Dermis microvascular lymphatic vessel endothelial cell (primary cell): ENCODE measurements at regions not wholly inside any gene's neighbourhood (a gene's known extent, or its start where the extent isn't known, plus 50 kb on each side); places are given as distances from the start of the nearest gene placed in this dataset.
A peak's percentile ranks its signal among the peaks of the same experiment; 100 is the strongest.
"Not testable (repeated sequence)": the region's sequence is repeated elsewhere in the genome, so short reads cannot be mapped to it uniquely, and the experiment has no call there.

ENCODE experiments used
- DNase-seq, 2 donors: peaks; one replicate each; pipeline versions ENCODE4 v3.0.0 to v3.0.0-alpha.2; 2010; ENCODE audit warnings: low read depth in 2 of 2

DNA sequence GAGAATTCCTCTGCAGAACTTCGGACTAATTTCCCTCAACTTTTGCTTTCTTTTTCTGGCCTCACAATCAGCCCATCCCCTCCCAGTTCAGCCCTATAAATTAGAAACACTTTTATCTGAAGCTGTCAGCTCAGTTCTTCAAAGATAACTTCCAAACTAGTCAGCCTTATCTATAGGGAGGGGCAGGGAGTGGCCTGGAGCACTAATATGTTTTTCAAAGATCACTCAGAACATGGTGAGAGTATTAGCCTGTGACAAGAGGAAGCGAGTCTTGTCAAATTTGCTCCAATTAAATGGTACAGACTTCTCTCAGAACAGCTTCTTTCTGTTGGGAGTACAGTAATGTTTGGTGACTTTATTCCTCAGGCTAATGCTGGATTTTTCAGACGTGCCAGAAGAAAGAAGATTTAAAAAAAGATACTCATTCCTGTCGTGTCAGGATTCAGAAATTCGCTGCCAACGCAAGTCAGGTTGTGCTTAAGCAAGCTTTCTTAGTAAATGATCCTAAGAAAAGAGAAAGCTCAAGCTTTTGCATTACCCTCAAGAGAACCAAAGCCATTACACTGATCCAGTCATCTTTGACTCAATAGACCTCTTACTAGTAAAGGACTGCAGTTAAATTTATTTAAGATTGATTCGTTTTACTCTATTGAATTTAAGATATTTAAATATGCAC lies 1033.6 kb downstream of the SLITRK5 start:
- no peak for DNase-seq

DNA sequence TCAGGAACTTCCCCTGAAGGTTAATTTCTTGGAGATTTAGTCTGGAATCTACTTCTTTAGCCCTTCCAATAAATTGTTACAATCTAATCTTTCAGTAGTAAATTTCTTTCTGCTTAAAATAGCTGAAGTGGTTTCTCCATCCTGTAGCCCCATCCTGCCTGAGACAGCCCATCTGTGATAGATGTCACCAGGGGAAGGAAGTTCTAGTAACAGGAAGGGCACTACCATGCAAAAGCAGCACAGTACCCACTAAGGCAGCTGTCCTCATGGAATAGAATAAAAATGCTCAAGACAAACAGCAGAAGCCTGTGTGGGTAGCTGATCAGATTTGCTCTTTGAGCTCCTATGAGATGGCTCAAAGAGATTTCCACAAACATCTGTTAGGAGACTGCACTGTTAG lies 1036.5 kb downstream of the SLITRK5 start:
- no peak for DNase-seq

DNA sequence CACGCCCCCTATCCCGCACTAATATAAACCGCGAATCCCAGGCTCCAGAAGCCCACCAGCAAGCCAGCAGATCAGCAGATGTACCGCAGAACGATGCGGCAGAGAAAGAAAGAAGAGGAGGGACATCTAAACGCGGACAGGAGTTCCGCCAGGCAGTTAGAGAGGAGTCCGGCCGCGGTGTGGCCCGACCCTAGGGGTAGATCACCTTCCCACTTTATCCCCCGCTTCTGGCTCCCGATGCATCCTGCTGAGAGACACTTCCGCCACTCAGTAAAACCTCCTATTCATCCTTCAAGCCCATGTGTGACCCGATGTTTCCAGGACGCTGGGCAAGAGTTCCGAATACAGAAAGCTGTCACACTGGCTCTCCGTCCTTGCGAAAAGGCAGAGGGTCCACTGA lies 1046.8 kb downstream of the SLITRK5 start:
- DNase-seq: no peak

DNA sequence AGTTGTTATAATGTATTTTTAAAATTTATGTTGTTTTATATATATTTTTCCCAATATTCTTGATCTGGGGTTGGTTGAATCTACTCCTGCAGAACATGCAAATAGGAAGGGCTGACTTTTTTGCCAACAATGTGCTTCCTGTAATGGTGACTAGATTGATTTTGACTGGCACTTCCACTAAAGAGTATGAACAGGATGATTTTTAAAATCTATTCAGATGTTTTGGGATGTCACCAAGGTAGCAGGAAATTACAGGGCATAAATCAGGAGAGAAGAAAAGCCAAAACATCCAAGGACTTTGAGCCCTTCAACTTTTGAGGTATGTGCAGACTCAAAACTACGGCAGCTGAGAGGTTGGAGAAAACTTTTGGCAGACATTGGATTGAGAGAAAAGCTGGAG lies 1047.6 kb downstream of the SLITRK5 start:
- no peak for DNase-seq

DNA sequence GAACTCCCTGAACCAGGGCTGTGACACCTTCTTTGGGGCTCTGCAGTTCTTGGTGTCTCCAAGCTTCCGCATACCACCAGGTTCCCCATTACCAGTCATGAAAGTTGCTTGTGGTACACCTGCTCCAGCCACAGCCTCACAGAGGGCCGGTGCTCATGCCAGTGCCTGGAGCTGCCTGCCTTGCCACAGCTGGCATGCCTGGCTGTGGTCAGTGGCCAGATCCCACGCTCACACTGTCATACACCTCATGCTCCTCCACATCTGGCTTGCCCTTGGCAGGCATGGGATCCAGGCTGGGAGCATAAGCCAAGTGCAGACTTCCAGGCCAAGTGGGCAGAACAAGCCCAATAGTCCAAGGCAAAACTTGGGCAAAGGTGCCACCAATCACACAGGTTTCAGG lies 1054.9 kb downstream of the SLITRK5 start:
- DNase-seq: no peak

DNA sequence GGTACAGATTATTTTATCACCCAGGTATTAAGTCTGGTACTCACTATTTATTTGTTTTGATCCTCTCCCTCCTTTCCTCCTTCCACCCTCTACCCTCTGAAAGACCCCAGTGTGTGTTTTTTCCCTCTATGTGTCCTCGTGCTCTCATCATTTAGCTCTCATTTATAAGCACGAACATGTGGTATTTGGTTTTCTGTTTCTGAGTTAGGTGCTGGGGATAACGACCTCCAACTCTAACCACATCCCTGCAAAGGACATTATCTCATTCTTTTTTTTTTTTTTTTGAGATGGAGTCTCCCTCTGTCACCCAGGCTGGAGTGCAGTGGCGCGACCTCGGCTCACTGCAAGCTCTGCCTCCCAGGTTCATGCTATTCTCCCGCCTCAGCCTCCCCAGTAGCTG lies 1056.1 kb downstream of the SLITRK5 start:
- not testable (repeated sequence) for DNase-seq

DNA sequence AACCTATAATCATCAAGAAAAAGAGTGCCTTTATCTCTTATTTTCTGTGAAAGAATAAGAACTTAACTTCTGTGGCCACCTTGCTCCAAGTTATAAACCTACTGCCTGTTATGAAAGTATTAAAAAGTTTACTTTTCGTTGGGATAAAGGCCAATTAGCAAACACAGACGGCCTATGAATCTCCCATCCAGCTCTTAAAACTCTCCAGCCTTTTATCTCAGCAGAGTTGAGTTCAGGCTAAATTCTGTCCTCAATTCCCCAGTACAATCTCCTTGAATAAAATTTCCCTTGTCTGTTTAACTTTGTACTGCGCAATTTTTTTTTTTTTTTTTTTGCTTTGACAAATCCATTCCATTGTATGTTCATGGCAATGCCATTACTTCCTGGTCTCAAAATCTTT lies 1058.4 kb downstream of the SLITRK5 start:
- no peak for DNase-seq

DNA sequence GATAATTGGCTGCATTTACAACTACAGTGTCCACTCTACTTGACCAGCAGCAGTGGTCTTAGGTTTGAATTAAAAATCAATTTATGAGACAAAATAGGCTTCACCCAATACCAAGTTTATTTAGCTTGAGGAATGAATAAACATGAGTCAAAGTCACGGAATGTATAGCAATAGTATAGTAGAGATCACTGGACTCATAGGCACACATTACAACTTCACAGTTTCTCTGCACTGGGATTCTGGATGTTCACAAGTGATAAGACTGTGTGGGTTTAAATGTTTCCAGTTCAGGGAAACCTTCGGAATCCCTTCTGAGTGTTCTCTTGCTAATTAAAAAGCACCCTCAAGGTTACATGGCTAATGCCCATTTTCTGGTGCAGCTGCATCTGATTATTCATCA lies 1064.9 kb downstream of the SLITRK5 start:
- DNase-seq: no peak

DNA sequence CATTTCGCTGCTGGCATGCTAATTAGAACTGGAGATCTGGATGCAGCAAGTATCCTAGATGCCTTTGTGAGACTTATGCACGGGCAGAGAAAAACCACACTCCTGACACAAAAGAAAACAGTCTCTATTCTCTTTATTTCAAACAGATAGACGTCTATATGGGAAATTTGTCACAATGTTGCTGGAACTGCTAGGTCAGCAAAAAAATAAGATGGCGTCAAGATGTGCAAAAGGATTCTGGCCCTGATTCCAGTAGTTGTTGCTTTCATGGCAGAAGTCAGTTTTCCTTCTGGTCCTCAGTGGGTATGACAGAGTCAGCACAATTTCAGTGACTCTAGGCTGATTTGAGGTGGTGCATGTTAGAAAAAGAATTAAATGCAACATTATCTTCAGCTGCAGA lies 1068.0 kb downstream of the SLITRK5 start:
- no peak for DNase-seq

DNA sequence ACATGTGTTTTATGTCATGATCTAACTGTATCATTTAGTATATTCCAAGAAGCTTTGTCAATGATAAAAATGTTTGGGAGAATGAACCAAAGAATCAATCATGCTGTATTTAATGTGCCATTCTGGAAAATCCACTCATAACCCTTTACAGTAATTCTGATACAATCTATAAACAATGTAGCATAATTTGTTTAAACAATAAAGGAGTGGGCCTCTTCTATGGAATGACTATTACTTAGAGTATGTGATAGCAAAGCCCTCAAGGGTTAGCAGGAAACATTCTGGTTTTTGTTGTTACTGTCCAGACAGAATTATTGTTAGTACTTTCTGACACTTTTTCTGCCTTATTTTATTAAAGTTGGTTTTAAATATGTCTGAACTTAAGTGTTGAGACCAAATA lies 1073.1 kb downstream of the SLITRK5 start:
- no peak for DNase-seq

DNA sequence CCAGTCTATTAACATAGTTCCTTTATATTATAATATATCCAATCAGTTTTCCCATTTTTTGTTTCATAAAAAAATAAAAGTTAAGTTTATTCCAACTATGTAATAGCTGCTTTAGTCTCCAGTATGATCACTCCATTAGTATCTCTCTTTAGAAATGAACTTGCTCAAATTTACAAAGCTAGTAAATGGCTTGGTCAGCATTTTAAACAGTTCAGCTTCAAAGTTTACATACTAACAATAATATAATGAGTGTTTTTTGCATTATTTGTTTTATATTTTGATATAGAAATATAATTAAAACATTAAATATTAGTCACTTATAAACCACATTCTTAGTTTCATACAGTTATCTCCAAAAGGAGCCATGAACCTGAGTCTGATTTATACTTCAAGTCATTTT lies 1073.8 kb downstream of the SLITRK5 start:
- DNase-seq: no peak

DNA sequence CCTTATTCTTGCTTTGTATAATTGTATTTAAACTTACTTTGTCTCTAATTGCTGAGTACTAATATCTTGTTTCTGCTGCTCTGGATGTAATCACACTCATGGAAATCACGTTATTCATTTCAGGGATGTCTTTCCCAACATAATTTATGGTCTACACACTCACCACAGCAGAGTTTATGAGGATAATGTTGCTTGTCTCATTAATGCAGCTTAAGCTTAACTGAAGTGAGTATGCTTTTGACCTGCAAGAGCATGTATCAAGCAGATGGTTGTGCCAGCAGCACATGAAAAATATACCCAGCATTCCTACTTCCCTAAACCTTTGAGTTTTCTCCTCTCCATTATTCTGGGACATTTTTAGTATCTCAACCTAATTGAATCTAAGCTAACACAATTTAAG lies 1080.9 kb downstream of the SLITRK5 start:
- no peak for DNase-seq

DNA sequence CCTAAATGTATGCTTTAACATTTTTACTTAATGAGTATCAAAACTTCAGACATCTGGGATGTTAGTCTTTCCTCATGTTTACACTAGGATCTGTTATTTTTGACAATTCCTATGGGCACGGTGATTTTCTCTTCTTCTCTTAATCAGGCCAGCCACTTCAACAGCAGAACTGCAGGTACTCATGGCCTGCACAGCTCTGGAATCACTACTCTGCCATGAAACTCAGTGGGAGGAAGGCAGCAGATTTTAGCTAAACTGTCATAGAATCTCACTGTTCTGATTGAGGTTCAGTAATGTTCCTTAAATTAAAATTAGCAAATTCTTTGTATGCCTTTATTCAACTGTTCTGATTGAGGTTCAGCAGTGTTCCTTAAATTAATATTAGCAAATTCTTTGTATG lies 1083.0 kb downstream of the SLITRK5 start:
- DNase-seq: no peak

DNA sequence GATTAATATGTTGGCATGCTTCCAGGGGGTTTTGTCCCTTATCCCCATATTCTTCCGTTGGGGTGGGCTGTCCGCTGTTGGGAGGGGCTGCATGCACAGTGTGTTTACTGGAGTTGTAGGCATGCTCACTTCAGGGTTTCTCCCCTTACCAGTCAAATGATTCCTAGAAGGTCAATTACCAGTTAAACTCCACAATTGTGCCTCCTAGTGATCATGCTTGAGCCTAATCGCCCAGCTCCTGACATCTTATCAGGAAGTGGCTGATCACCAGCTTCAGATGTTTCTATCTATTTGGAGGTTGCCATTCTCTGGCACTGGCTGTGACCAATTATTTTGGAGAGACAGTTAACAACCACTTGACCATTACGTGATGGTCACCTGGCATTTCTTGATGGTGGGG lies 1090.0 kb downstream of the SLITRK5 start:
- no peak for DNase-seq

DNA sequence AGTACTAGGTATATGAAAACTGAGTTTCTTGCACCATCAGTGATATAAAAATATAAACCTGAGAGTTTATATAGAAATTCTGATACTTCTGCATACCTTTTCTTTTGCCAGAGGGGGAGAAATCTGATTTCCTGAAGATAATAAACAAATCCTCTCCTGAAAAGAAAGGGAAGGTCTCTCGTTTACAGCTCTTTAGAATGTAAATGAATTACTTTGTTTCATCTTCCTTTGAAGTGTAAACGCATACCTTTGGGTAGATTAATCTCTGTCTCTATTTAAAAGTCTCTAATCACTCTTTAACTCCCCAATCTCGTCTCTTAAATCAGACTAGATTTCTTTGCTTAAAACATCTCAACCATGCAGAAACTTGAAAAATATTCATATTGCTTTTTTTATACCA lies 1092.9 kb downstream of the SLITRK5 start:
- no peak for DNase-seq

DNA sequence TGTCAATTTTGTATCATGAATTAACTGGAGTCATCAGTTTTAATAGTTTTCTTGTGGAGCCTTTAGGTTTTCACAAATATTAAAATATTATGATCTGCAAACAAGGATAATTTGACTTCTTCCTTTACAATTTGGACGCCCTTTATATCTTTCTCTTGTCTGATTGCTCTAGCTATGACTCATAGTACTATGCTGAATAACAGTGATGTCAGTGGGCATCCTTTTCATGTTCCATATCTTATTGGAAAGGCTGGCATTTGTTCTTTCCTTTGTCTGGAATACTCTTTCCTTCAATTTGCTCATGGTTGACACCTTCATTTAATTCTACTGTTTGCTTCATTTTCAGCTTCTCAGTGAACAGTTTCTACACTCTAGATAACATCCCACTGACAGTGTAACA lies 1129.3 kb downstream of the SLITRK5 start:
- no peak for DNase-seq

DNA sequence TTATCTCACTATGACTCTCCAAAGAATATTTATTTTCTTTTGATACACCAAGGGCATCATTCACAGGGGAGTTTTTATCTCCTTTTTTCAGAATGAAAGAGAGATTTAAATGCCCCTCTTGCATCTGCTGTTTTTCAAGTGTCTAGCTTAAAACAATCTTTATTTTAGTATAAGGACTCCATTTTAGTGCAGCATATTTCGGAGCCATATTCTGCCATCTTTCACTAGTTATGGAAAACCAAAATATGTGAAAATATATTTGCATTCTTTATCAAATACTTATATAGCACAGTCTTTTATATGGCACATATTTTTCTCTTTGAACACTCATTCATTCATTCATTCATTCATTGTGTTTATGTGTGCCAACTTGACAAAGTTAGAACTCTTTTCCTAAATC lies 1130.2 kb downstream of the SLITRK5 start:
- DNase-seq: no peak

DNA sequence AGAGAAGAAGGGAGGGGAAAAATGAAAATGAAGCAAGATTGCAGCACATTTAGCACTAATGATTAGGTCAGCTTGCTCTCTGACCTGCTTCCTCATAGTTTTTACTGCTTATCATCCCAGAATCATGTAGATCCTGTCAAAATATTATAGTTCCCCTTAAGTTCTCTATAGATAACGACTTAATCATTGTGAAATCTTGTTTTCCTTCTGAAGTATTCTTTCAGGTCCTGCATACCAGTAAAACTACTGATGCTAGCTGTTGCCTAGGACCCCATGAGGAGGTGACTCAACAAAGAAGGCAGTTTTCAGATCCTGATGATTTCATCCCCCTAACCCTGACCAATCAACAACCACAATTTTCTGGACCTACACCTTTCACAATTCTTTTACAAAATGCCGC lies 1131.7 kb downstream of the SLITRK5 start:
- DNase-seq: peak in 1 of 2 donors; percentile 0

DNA sequence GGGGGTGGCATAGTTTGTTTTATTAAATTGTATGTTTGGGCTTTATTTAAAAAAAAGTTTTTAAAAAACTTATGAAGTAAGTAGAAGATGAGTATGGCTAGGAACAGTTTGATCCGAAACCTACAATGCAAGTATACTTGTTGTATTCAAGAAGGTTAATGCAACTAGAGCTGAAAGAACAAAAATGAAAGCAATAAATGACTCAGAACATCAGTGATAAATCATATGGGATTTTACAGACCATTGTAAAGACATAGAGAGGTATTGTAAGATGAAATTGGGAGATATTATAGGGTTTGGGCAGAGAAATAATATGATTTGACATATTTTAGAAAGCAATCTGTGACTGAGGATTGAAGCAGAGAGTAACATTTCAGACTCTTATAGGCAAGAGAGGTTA lies 1135.3 kb downstream of the SLITRK5 start:
- no peak for DNase-seq

DNA sequence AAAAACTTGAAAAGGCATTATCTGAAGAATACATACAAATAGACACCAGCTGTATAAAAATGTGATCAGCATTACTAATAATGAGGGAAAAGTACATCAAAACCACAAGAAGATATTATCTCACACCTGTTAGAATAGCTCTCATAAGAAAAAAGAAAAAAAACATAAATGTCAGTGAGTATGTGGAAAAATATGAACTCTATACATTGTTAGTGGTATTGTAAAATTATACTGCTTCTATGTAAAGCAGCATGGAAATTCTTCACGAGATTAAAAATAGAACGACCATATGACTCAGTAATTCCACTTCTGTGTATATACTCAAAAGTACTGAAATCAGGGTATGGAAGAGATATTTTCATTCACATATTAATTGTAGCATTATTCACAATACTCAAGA lies 1146.4 kb downstream of the SLITRK5 start:
- no peak for DNase-seq

DNA sequence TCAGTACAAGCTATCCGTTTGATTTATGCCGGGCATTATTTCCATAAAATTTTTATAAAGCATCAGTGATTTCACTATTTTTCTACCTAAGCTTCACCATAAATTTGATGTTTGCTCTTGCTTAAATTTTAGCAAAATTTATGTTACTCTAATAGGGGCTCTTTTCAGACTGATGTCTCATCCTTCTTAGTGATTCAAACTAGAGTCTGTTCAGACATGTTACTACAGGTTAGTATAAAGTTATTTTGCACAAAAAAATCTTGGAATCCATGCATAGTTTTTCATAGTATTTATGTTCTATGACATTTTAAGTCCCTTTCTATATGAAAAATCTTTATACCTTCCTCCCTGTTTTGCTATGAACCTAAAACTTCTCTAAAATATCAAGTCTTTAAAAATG lies 1151.9 kb downstream of the SLITRK5 start:
- no peak for DNase-seq

DNA sequence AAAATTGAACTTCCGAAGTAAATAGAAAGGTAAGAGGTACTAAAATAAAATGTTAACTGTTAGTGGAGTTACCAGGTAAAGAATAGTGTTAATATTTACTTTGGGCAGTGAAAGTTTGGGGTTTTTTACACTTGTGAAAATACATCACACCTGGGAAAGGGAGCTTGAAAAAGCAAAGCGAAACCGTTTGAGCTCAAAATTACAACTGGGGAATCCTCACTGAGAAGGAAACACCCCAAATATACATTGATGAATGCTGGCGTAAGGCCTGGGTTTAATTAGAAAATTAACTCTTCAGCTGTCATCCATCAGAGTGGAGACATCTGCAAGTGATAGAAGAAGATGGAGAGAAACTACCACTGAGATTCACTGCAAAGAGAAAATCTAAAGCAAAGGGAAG lies 1153.0 kb downstream of the SLITRK5 start:
- no peak for DNase-seq

DNA sequence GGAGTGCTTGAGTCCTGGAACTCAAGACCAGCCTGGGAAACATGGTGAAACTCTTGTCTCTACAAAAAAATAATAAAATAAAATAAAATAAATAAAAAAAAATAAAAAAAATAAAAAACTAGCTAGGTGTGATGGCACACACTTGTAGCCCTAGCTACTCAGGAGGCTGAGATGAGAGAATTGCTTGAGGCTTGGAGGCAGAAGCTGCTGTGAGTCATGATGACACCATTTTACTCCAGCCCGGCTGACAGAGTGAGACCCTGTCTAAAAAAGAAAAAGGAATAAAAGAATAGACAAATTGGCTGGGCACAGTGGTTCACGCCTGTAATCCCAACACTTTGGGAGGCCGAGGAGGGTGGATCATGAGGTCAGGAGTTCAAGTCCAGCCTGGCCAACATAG lies 1168.9 kb downstream of the SLITRK5 start:
- no peak for DNase-seq

DNA sequence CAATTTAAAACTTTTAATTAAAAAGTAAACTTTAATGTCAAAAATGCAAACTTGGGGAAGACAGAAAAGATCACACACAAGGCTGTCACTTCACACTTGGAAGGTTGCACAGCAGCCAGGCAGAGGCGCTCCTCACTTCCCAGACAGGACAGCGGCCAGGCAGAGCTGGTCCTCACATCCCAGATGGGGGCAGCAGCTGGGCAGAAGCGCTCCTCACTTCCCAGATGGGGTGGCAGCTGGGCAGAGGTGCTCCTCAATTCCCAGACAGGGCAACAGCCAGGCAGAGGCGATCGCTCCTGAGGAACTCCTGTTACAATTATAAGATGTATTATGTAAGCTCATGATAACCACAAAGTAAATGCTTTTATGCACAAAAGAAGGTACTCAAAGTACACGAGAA lies 1181.1 kb downstream of the SLITRK5 start:
- not testable (repeated sequence) for DNase-seq
